Stimulated activated CD8-positive, alpha-beta memory T cell treated with anti-CD3 and anti-CD28 coated beads, Interleukin-4, amount 100 ng/mL, for 48 hours (primary cell): ENCODE measurements at regions not wholly inside any gene's neighbourhood (a gene's known extent, or its start where the extent isn't known, plus 50 kb on each side); places are given as distances from the start of the nearest gene placed in this dataset.

Experiments used
- DNase-seq: peaks from one replicate; pipeline ENCODE4 v3.0.0-alpha.2; 2020

DNA sequence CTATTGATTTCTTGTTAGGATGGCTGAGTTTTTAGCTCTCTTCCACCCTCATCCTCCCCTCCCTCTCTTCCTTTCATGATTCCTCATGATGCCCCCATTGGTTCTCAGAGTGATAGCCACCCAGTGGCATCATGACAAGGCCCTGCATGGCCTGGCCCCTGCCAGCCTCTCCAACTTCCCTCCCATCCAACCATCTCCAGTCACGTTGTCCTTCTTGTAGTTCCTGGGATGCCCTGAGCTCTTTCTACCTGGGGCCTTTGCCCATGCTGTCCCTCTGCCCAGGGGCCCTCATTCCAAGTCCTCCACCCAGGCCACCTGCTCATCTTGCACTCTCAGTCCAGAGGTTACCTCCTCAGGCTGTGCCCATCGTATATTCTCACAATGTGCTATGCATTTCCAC lies 247.5 kb downstream of the TFCP2L1 start:
- DNase-seq = no peak

DNA sequence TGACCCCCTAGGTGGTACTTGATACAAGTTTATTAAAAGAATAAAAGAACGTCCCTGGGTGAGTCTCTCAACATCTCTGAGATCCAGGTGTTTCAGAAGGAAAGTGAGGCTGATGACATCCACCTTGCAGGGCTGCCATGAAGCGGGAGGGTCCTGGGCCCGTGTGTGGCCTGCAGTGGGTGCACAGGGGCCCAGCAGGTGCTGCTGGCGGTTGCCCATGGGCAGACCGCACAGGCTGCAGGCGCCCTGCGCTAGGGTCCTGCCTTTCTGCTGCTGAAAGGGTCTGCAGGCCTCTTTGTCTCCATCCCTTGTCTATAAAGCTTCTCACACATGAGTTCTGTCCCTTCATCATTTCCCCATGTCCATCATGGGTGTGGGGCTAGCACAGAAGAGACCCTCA lies 247.0 kb downstream of the TFCP2L1 start:
- DNase-seq = no peak

DNA sequence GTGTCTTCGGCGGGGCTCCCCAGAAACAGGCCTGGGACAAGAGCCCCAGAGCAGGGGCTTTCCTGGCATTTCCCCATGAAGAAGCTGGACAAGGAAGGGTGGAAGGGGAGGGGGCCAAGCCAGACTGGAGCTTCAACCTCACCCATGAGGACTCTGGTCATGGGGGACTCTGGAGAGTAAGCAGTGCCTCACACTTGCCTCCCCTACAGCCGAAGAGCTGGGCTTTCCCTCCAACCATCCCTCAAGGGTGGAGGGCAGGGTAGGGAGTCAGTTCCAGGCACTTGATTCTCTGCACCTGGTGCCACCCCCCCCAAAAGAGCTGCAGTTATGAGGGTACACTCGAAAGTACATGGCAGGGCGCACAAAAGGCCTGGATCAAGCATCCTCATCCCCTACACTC lies 246.6 kb downstream of the TFCP2L1 start:
- no peak for DNase-seq

DNA sequence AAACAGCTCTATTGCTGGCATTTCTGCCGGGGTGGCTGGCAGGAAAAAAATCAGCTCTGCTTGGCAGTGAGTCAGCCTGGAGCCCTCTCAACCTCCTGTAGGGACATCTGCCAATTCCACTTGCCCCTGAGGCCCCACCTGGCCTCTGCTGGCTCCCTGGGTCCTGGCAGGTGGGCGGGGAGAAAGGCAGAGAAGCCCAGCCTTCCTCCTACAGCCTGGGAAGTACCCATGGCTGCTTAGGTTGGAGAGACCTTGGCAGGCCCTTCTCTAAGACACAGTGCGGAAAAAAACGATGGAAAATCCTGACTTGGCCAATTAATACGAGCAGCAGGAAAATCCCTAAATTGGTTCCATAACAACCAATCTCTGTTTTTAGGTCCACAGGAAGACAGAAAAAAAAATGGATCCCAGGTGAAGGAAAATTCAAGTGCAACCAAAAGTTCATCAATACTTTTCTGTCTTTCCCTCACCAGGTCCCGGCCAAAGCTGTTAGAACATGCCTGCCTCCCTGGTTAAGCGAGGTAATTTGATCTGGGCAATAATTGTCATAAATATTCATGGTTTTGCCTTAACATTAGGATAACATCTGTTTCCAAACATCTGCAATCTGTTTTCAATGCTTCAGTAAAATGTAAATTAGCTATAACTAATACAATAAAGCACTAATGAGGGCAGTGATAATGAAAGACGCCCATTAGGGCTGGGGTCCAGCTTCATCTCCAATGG lies 245.9 kb downstream of the TFCP2L1 start:
- DNase-seq = no peak

DNA sequence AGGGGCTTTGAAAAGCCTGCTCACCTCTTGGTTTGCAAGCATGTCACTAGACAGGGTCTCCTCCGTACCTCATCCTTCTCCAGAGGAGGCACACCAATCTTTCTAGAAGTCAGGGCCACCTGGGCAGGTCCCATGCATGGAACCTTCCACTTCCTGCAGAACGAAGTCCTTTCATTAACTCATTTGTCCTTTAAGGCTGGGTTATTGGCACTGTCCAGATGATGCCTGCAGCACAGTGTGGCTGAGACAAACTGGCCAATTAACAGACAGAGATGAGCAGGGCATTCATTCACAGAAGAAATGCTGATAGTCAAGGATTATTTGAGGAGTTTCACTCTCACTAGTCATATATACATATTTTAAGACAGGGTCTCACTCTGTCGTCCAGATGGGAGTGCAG lies 245.3 kb downstream of the TFCP2L1 start:
- DNase-seq = no peak

- no peak for DNase-seq
Measured at GRCh38 chr2:121041516-121041915, 243.5 kb downstream of the TFCP2L1 start.

DNA sequence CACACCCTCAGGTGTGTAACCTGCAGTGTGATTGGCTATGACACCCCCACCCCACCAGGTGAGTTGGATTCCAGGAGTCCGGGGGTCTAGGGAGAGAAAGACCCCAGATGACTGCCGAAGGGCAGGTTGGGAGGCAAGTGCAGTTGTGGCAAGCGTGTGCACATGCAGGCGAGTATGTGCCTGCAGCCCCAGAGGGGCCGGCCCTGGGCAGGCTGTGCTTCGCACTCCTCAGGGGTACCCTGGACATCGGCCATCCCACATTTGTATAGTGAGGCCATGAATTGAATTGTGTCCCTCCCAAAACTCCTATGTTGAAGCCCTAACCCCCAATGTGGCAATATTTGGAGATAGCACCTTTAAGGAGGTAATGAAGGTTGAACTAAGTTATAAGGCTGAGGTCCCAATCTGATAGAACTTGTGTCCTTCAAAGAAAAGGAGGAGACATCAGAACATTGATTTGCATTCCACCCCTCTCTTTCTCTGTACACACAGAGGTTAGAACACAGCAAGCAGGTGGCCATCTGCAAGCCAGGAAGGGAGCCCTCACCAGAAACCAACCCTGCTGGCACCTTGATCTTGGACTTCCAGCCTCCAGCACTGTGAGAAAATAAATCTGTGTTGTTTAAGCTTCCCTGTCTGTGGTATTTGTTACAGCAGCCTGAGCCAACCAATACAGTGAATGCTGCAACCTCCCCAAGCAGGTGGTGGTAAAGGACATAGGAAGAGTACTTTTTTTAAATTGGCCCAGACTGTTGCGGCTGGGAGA lies 241.8 kb downstream of the TFCP2L1 start:
- DNase-seq = no peak

DNA sequence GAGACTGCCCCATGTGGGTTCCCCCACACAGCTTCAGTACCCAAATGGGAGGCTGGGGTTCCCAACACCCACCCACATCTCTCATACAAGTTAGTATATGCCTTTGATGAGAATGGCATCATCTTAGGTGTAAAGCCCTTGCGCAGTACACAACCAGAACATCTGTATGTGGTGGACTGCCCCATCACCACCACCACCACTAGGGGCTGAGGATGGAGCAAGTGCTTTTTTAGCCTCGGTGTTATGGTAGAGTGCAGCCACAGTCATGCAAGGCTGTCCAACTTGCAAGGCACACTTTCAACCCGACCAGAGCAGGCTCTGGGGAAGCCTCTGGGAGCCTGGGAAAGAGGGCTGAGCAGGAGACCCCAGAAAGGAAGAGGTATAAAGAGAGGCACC lies 241.2 kb downstream of the TFCP2L1 start:
- DNase-seq = no peak

- no peak for DNase-seq
Measured at GRCh38 chr2:121044412-121044811, 240.6 kb downstream of the TFCP2L1 start.

DNA sequence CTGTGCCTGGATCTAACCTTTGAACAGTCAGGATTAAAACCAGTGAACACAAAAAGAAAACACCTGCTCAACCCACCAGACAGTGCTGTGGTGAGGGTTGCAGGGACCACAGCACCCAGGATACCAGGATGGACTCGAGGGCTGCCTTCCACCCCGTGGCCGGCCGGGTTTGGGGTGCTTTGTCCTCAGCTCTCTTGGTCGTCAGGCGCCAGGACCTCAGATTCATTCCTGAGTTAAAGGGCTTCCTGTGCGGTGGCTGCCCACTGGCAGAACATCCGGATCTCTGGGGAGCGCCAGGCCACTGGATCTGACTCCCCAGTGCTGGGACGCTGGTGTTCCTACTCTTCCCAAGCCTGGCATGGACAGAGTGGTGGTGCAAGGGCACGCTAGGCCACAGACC lies 239.8 kb downstream of the TFCP2L1 start:
- DNase-seq = no peak

- no peak for DNase-seq
Measured at GRCh38 chr2:121046335-121046734, 238.7 kb downstream of the TFCP2L1 start.

GRCh38 chr2:121047383-121047782 lies 237.6 kb downstream of the TFCP2L1 start:
- DNase-seq = no peak

GRCh38 chr2:121049131-121049530 lies 235.9 kb downstream of the TFCP2L1 start:
- DNase-seq = no peak

GRCh38 chr2:121049950-121050585 lies 234.9 kb downstream of the TFCP2L1 start:
- DNase-seq = no peak

GRCh38 chr2:121051311-121051710 lies 233.7 kb downstream of the TFCP2L1 start:
- DNase-seq = no peak

DNA sequence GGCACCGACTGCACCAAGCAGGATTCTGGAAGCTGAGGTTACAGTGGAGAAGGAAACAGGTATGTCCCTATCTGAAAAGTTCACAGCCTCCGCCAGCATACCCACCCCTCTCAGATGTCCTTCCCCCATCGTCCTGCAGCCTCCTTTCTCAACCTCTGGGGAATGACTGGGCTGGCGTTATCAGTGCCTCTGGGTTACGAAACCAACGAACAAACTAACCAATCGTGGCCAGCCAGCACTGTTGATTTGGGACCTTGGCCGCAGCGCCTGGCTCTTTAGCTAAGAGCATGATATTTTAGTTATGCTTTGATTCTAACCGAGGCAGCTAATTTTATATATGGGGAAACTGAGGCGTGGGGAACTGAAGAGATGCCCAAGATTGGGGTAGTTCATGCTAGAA lies 233.0 kb downstream of the TFCP2L1 start:
- no peak for DNase-seq

- DNase-seq = no peak
Measured at GRCh38 chr2:121052521-121052920, 232.5 kb downstream of the TFCP2L1 start.

DNA sequence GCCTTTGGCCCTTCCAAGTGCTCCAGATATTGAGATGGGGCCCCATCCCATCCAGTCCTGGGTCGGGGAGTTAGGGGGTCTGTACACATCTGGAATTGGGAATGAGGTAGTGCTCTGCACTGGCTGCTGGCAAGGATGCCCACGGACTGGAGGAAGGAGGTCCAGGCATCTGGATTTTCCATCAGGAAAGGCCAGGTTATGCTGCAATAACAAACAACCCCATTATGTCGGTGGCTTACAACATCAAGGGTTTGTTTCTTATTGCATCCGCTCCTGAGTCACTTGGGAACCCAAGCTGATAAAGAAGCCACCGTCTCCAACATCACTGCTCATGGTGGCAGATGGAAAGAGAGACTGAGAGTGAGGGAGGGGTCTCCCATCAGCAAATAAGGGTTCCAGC lies 229.9 kb downstream of the TFCP2L1 start:
- no peak for DNase-seq

- no peak for DNase-seq
Measured at GRCh38 chr2:121055501-121055900, 229.5 kb downstream of the TFCP2L1 start.

DNA sequence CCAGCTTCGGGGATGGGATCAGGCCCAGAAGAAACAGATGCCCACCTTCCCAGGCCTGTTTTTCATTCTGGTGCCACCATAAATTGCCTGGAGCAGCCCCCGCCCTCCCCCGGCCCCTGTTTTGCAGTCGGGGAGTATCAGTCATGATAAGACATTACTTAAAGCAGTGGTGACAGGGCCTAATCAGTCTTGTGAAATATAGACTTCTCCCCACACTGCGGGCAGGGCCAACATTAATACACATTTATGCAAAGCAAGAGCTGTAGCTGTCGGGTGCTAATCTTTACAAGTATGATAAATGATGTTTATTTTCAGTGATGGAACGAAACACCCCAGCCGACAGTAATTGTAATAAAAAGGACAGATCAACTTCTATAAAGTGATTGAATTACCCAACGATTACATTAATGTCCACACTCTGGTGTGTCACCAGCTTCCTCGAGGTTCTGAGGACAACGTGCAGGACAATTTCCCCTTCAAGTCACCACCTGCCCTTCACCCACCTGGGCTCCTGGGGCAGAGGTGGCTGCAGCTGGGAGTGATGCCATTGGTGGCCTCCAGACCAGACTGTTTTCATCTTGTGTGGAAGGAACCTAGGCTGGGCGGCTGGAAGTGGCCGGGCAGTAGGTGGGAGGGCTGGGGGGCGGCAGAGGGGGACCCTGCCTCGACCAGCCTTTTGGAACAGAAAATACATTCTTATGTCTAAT lies 226.0 kb downstream of the TFCP2L1 start:
- no peak for DNase-seq

DNA sequence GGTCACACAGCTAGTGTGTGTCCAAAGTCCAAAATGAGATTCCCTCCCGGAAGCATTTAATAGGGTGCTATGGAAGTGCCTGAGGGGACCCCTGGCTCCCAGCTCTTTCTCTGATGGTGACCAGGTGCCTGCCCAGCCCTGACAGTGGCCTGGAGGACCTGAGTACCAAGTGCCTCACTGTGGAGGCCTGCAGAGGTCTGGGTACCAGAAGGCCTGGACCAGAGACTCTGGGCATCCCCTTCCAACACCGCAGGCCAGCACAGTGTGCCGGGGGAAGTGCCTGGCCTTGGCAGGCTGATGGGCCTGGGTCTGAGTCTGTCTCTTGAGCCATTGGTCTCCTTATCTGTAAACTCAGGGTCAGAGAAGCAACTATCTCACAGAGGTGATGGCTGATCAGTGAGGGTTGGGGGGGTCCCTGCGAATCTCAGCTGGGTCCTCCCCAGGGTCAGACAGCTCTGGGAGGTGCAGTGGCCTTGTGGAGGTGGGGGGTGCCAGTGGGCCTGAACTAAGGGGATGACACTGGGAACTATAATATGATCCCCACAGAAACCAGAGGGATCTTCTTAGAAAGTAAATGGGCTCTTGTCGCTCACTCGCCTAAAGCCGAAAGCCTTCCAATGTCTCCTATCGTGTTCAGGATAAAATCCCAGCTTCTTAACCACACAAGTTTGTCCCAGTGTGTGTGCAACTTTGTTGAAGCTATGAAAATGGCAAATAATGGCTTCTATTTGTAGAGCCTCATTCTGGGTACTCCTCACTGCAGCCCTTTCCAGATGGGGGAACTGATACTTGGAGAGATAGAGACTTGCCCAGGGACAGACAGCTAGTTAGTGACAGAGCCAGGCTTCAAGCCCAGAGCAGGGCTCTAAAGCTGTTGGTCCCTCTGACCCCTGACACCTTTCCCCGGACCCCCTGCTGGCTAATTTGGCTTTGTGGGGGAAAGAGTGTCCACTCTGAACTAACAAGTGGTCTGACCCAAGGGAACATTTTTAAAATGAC lies 225.1 kb downstream of the TFCP2L1 start:
- no peak for DNase-seq

DNA sequence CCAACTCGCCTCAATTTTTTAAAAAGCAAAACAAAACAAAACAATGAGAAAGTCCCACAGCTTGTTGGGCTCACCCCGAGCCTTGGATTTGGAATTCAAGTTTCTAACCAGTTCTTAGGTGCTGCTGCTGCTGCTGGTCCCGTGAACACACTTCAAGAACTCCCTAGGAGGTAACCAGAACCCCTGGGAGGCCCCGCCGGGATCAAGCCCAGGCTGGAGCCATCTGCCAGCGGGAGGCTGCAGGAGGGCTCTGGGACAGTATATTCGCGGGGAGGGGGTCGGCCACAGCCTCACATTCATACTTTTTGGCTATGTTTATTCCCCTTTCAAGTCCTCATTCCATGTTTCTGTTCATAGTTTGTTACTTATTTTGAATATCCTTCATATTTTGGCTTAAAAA lies 223.4 kb downstream of the TFCP2L1 start:
- DNase-seq = no peak
